ENCODE measurements at regions not wholly inside any gene's neighbourhood (a gene's known extent, or its start where the extent isn't known, plus 50 kb on each side); places are given as distances from the start of the nearest gene placed in this dataset.

DNA sequence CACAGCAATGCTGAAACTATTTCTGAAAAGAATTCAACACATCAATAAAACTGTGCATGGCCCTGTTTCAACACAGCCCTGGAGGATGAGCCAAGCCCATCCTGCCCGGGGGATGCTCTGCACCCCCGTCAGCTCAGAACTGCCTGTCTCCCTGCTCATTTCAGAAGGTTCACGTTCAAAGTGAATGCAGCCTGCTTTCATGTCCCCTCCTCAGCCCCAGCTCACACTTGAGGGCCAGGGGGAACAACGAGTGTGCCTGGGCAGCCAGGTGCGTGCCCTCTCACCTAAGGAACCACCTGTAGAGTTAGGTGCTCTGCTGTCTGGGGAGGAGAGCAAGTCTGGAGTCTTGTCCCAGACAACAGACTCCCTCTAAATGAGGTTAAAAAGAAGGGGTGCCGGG lies 348.5 kb upstream of the IRX2 start:
- Histone ChIP-seq H2AFZ (ENCODE audit: low read length) (no peak overlapping the region), H4K8ac (ENCODE audit: extremely low read depth, insufficient read depth, low read length) (no peak overlapping the region), H3K18ac (ENCODE audit: extremely low read depth, low read length) (peak overlapping the region; percentile 100), H2BK20ac (ENCODE audit: low read length) (peak overlapping the region; percentile 100), H4K91ac (replicated peaks; ENCODE audit: insufficient read length, low read length) (peak overlapping the region; percentile 100), H3K4ac (replicated peaks; ENCODE audit: insufficient read length, low read depth, low read length) (peak overlapping the region; percentile 86), H3K56ac (replicated peaks; ENCODE audit: insufficient read length, low read depth, low read length) (no peak overlapping the region), H3K4me3 (ENCODE audit: extremely low read depth in 1 of 4, insufficient read depth in 2 of 4, low read depth in 3 of 4, low read length in 4 of 4) (no peak overlapping the region), H3K27ac (ENCODE audit: low read depth, low read length) (peak overlapping the region; percentile 83; the same call in 1 of the 2 replicates), H3K36me3 (ENCODE audit: control insufficient read depth in 2 of 4, insufficient read depth in 4 of 4, low read length in 3 of 4) (0 out of 8 replicates have a peak, but pooled peaks cover 0 to 2% (median 0%) of the 10 kb centered on the region in 4 experiments), H2BK15ac (ENCODE audit: low read length) (peak overlapping the region; percentile 22; the same call in 1 of the 2 replicates), H3K79me1 (ENCODE audit: low read depth, low read length) (no peaks in the 10 kb centered on the region), H4K20me1 (replicated peaks in 1 of 2; ENCODE audit: control insufficient read depth in 1 of 2, insufficient read depth in 2 of 2, low read length in 2 of 2) (no peaks in the 10 kb centered on the region), H4K5ac (ENCODE audit: insufficient read length, low read depth, low read length) (peak overlapping the region; percentile 85), H3K4me1 (replicated peaks in 1 of 4; ENCODE audit: control insufficient read depth in 3 of 4, insufficient read depth in 4 of 4, low read length in 3 of 4) (peaks cover 15 to 51% (median 32%) of the 10 kb centered on the region in 4 experiments), H3K79me2 (ENCODE audit: control insufficient read depth in 1 of 2, insufficient read depth in 2 of 2, low read length in 2 of 2) (no peaks in the 10 kb centered on the region), H3K23ac (ENCODE audit: insufficient read length) (no peak overlapping the region), H2BK120ac (replicated peaks; ENCODE audit: low read depth, low read length) (peak overlapping the region; percentile 99), H2BK5ac (ENCODE audit: low read depth, low read length) (peak overlapping the region; percentile 100; the same call in 1 of the 2 replicates), H3K23me2 (ENCODE audit: low read depth, low read length) (no peaks in the 10 kb centered on the region), H3K9ac (replicated peaks in 1 of 4; ENCODE audit: extremely low read depth in 1 of 4, low read depth in 3 of 4, low read length in 3 of 4) (no peak overlapping the region), H2BK12ac (ENCODE audit: low read depth, low read length) (peak overlapping the region; percentile 99), H3K27me3 (replicated peaks in 1 of 4; ENCODE audit: control insufficient read depth in 3 of 4, extremely low read depth in 1 of 4, insufficient read depth in 3 of 4, low read length in 3 of 4) (no peaks in the 10 kb centered on the region; a peak in 2 of 7 replicates), H3K14ac (ENCODE audit: insufficient read length) (no peak overlapping the region), H3K9me3 (ENCODE audit: insufficient read depth in 2 of 2, low read depth in 1 of 2, low read length in 1 of 2) (no peaks in the 10 kb centered on the region), H2AK5ac (ENCODE audit: low read depth, low read length) (peak overlapping the region; percentile 99), H3K4me2 (ENCODE audit: insufficient read depth in 1 of 2, low read depth in 2 of 2, low read length in 2 of 2) (peak overlapping the region in 1 of 2 experiments; percentile 42; a peak in 1 of 4 replicates)
- no peak for DNase-seq (ENCODE audit: low read depth in 1 of 2, low spot score in 2 of 2)
- no peak for TF ChIP-seq NRF1 (IDR thresholded peaks at IDR 0.05; ENCODE audit: low read depth, low read length)
- no peak for FAIRE-seq
- ChIA-PET CTCF (ENCODE audit: partially characterized antibody) (interaction anchor here (1.7 kb wide), 1 partner anchor 16 kb away, joined by 3 read pairs; no protein-coding TSS in a partner anchor), POLR2A (ENCODE audit: partially characterized antibody) (interaction anchor here (1.9 kb wide), 1 partner anchor 9 kb away, joined by 5 read pairs; no protein-coding TSS in a partner anchor)
- 87% methylated on average over 6 of the region's 6 CpGs; no CpG with 5 or more reads in 1 of the 2 experiments for WGBS, 2 experiments (ENCODE audit: extremely low coverage in 1 of 2, insufficient coverage in 1 of 2, insufficient read length in 1 of 2, insufficient replicate concordance in 2 of 2, low coverage in 1 of 2, low lambda C conversion rate in 2 of 2, missing lambda C conversion rate in 1 of 2)
